HEK293T (cell line): ENCODE measurements at regions not wholly inside any gene's neighbourhood (a gene's known extent, or its start where the extent isn't known, plus 50 kb on each side); places are given as distances from the start of the nearest gene placed in this dataset.

Source experiments
- BHLHE40 ChIP-seq: fragments of 450-650 bp; IDR thresholded peaks from 2 replicates; pipeline ENCODE4 v1.6.1; 2016; ENCODE audit warnings: mild to moderate bottlenecking, moderate library complexity, borderline replicate concordance
- ELF4 ChIP-seq: fragments of 450-650 bp; IDR thresholded peaks from 2 replicates; pipeline ENCODE4 v1.6.1; 2017; ENCODE audit warnings: antibody characterized with exemption
- FOXA1 ChIP-seq: fragments of 450-650 bp; IDR thresholded peaks from 2 replicates; pipeline ENCODE4 v1.6.1; 2016; ENCODE audit warnings: mild to moderate bottlenecking
- HDGF ChIP-seq: fragments of 450-650 bp; IDR thresholded peaks from 2 replicates; pipeline ENCODE4 v1.6.1; 2017; ENCODE audit warnings: antibody characterized with exemption, borderline replicate concordance
- L3MBTL2 ChIP-seq: fragments of 450-650 bp; conservative IDR thresholded peaks from 2 replicates; pipeline ENCODE4 v1.6.1; 2016; ENCODE audit warnings: mild to moderate bottlenecking

DNA sequence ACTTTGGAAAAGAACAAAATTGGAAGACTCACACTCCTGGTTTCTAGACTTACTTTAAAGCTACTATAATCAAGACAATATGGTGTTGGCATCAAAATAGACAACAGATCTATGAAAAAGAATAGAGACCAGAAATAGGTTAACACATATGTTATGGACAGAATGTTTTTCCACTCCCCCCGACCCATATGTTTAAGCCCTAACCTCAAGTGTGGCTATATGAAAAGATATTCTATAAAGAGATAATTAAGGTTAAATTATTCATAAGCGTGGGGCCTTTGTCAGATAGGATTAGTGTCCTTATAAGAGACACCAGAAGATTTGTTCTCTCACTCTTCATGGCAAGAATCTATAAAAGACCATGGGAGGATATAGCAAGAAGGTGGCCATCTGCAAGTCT lies 440.0 kb downstream of the AASDHPPT start:
- TF ChIP-seq ELF4 (no peak), FOXA1 (no peak), L3MBTL2 (no peak), HDGF (no peak), BHLHE40 (no peak)
